Lung (tissue), 11 donors: ENCODE measurements at regions not wholly inside any gene's neighbourhood (a gene's known extent, or its start where the extent isn't known, plus 50 kb on each side); places are given as distances from the start of the nearest gene placed in this dataset.

Source experiments
- ATAC-seq: fragments of 200-7000 bp; cut with Tn5 transposase; one replicate; pipeline ENCODE4 v1.9.1; 2020; ENCODE audit warnings: moderate number of reproducible peaks; ENCODE audit not compliant: insufficient read depth, low FRiP score
- DNase-seq, 3 donors: peaks; one replicate each; pipeline ENCODE4 v3.0.0-alpha.2; 2013 to 2017
- H3K27ac ChIP-seq, 2 donors: one replicate each; pipeline ENCODE4 v1.5.1; 2013; ENCODE audit warnings: mild to moderate bottlenecking in 2 of 2, moderate library complexity in 2 of 2, control low read depth in 1 of 2, inconsistent platforms in 1 of 2, low read depth in 1 of 2, low read length in 1 of 2
- H3K27me3 ChIP-seq, 3 donors: one replicate each; pipeline ENCODE4 v1.5.1; 2013; ENCODE audit warnings: low read length in 2 of 3; ENCODE audit not compliant: control insufficient read depth in 3 of 3, insufficient read depth in 3 of 3
- H3K36me3 ChIP-seq, 4 donors: one replicate each; pipeline ENCODE4 v1.5.1; 2013; ENCODE audit warnings: low read length in 4 of 4, mild to moderate bottlenecking in 1 of 4, moderate library complexity in 1 of 4; ENCODE audit not compliant: control insufficient read depth in 4 of 4, insufficient read depth in 4 of 4
- H3K4me1 ChIP-seq, 5 donors: one replicate each; pipeline ENCODE4 v1.5.1; 2013; ENCODE audit warnings: low read length in 5 of 5, mild to moderate bottlenecking in 2 of 5, moderate library complexity in 1 of 5; ENCODE audit not compliant: control insufficient read depth in 5 of 5, insufficient read depth in 5 of 5
- H3K4me3 ChIP-seq: one replicate; pipeline ENCODE4 v1.5.1; 2013; ENCODE audit warnings: mild to moderate bottlenecking, control low read depth, moderate library complexity
- H3K9ac ChIP-seq, 2 donors: one replicate each; pipeline ENCODE4 v1.5.1; 2013; ENCODE audit warnings: low read length in 2 of 2, control low read depth in 1 of 2; ENCODE audit not compliant: insufficient read depth in 1 of 2
- H3K9me3 ChIP-seq, 4 donors: one replicate each; pipeline ENCODE4 v1.5.1; 2013; ENCODE audit warnings: low read length in 3 of 4, mild to moderate bottlenecking in 1 of 4, moderate library complexity in 1 of 4; ENCODE audit not compliant: control insufficient read depth in 4 of 4, insufficient read depth in 3 of 4
- WGBS, 2 donors: extraction: QIAGEN DNeasy Blood & Tissue Kit; methylation state at CpG; one replicate each; pipeline ENCODE4 v1.1.7; 2013; 5-methylcytosine and 5-hydroxymethylcytosine counted together
- TF ChIP-seq, protein P1 (sequence below): IDR thresholded peaks from 2 replicates; pipeline ENCODE4 v1.5.1; 2012; ENCODE audit warnings: mild to moderate bottlenecking; ENCODE audit errors: control extremely low read depth, extremely low read depth
- donor health status: control.
- donor health status: control.
- donor health status: Bipolar disorder and iron deficiency.
- donor health status: healthy.
- donor health status: DM: yes; HTN: yes; CAD: no.

DNA sequence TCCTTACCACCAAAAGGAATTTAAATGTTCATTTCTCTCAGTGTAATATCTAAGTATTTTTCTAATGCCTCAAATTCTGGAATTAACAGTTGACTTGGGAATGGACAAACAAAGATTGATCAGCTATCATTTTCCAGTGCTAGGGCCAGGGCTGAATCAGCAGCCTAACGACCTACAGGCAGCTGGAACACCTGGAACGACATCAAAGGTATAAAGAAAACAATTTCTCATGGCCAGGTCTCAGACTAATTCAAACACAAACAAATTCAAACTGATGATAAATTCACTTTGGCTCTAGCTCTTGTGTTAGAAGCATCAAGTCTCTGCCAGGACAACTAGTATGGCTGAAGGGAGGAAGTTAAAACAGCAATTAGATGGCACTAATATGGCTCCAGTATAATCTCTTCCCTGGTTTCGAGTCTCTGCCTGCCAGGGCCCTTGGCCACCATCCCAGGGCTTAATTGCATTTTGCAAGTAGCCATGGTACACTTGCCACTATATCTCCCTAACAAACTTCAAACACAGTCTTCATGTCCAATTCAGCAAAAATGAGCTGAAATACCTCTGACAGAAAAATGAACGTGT is 70.2 kb upstream of the FSHR start:
- no peaks in the 10 kb centered on the region for H3K27me3 ChIP-seq
- WGBS, 2 donors, result 52 to 68% methylated on average over 4 of the region's 4 CpGs
- no peak overlapping the region for H3K4me3 ChIP-seq
- TF ChIP-seq, protein P1, sequence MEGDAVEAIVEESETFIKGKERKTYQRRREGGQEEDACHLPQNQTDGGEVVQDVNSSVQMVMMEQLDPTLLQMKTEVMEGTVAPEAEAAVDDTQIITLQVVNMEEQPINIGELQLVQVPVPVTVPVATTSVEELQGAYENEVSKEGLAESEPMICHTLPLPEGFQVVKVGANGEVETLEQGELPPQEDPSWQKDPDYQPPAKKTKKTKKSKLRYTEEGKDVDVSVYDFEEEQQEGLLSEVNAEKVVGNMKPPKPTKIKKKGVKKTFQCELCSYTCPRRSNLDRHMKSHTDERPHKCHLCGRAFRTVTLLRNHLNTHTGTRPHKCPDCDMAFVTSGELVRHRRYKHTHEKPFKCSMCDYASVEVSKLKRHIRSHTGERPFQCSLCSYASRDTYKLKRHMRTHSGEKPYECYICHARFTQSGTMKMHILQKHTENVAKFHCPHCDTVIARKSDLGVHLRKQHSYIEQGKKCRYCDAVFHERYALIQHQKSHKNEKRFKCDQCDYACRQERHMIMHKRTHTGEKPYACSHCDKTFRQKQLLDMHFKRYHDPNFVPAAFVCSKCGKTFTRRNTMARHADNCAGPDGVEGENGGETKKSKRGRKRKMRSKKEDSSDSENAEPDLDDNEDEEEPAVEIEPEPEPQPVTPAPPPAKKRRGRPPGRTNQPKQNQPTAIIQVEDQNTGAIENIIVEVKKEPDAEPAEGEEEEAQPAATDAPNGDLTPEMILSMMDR, result no peak
- ATAC-seq (no peak), DNase-seq (no peak)
- peaks cover 0 to 4% (median 0%) of the 10 kb centered on the region in 5 donors for H3K4me1 ChIP-seq
- no peaks in the 10 kb centered on the region for H3K36me3 ChIP-seq
- no peaks in the 10 kb centered on the region for H3K9me3 ChIP-seq
- H3K27ac ChIP-seq, result no peak overlapping the region
- H3K9ac ChIP-seq, result no peak overlapping the region

DNA sequence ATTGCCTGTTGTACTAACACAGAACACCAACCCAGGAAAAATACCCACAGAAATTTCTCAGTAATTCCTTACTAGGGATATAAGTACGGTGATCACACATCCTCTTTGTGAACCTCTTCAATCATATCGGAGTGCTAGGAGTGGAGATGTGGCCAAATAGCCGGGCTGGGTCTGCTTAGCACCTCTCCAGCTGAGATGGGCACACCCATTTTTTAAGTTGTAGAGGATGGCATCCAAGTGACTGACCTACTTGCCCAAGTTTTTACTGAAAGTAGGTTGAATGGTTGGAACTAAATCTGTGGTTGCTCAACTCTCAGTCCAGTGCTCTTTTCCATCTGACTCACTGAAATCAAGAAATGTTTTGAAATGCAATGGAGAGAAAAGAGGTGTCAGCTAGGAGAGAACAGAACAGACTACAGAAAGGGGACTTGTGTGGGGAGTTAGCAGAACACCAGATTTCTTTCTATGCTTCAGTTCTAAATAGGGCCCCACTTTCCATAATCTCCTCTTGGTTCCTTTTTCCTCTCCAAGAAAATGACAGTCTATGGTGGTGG is 68.7 kb upstream of the FSHR start:
- peaks cover 0 to 4% (median 0%) of the 10 kb centered on the region in 5 donors for H3K4me1 ChIP-seq
- TF ChIP-seq, protein P1, result no peak
- no peaks in the 10 kb centered on the region for H3K9me3 ChIP-seq
- H3K36me3 ChIP-seq, result no peaks in the 10 kb centered on the region
- no peak overlapping the region for H3K9ac ChIP-seq
- ATAC-seq (no peak), DNase-seq (no peak)
- H3K4me3 ChIP-seq, result no peak overlapping the region
- H3K27me3 ChIP-seq, result no peaks in the 10 kb centered on the region
- H3K27ac ChIP-seq, result no peak overlapping the region
- WGBS, 2 donors, result 54 to 84% methylated on average over 3 of the region's 3 CpGs

DNA sequence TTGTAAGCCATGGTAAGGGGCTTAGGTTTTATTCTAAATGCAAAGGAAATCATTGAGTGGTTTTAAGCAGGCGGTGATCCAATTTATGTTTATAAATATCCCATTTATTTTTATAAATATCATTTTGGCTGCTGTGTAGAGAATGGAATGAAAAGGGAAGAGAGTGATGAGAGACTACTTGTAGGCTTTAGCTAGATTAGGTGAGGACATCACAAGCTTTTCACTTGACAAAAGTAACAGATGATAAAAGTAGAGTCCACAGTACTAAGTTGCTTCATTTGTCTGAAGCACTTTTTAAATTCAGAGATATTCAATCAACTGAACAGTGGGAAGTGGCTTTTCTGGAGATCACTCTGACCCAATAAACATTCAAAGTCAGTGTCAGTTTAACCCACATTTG is 65.4 kb upstream of the FSHR start:
- Histone ChIP-seq H3K9ac (no peak overlapping the region), H3K4me3 (no peak overlapping the region), H3K9me3 (no peaks in the 10 kb centered on the region), H3K36me3 (no peaks in the 10 kb centered on the region), H3K27ac (no peak overlapping the region), H3K27me3 (no peaks in the 10 kb centered on the region), H3K4me1 (peaks cover 0 to 4% (median 0%) of the 10 kb centered on the region in 5 donors)
- ATAC-seq, result no peak
- TF ChIP-seq, protein P1, result no peak
- no peak for DNase-seq
- WGBS, 2 donors, result 77 to 79% methylated on average over 1 of the region's 1 CpG

DNA sequence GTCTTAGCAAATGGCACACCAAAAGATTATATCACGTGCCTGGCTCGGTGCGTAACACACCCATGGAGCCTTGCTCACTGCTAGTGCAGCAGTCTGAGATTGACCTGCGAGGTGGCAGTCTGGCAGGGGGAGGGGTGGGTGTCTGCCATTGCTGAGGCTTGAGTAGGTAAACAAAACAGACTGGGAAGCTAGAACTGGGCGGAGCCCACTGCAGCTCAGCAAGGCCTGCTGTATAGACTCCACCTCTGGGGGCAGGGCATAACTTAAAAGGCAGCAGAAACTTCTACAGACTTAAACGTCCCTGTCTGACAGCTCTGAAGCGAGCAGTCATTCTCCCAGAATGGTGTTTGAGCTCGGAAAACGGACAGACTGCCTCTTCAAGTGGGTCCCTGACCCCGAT is 55.9 kb upstream of the FSHR start:
- H3K9me3 ChIP-seq, result no peaks in the 10 kb centered on the region
- H3K9ac ChIP-seq, result no peak overlapping the region
- H3K4me1 ChIP-seq, result no peaks in the 10 kb centered on the region
- H3K4me3 ChIP-seq, result no peak overlapping the region
- TF ChIP-seq, protein P1, result no peak
- ATAC-seq (no peak), DNase-seq (no peak)
- H3K36me3 ChIP-seq, result no peaks in the 10 kb centered on the region
- H3K27me3 ChIP-seq, result no peaks in the 10 kb centered on the region
- WGBS, 2 donors, result 70 to 77% methylated on average over 10 of the region's 10 CpGs
- no peak overlapping the region for H3K27ac ChIP-seq
